ENCODE measurements at regions not wholly inside any gene's neighbourhood (a gene's known extent, or its start where the extent isn't known, plus 50 kb on each side); places are given as distances from the start of the nearest gene placed in this dataset.

DNA sequence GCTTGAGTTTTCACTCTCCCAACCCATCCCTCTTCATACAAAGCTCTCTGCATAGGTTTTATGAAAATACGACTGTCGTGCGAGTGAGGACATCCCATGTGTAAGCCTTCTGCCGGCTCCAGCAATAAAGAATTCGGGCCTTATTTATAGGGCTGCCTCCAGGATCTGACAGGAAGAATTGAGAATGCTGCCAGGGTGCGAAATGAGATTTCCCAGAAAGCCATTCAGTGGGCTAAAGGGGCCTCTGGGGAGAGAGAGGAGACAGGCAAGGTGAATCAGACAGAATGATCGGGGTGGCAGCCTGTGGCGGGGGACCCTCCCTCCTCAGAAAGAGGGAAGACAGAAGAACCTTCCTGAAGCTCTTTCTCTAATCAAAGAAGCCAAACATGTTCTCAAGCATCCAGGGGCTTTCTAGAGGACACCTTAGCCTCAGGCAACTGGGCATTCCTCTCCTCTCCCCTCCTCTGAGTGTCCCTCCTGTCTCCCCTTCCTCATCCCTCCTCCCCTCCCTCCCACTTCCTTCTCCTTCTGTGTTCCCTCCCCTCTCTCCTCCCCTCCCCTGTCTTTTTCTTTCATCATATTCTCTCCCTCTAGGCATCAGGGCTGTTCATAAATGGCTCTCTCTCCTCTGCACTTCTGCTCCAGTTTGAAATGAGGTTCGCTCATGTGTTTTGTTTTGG, 410.9 kb downstream of the TYW1 start:
- Histone ChIP-seq H3K4me1 (no peaks in the 10 kb centered on the region), H3K27ac (no peak overlapping the region), H3K4me3 (no peak overlapping the region), H3K27me3 (no peaks in the 10 kb centered on the region), H3K9me3 (peaks cover 0 to 14% (median 4%) of the 10 kb centered on the region in 4 donors), H3K36me3 (no peaks in the 10 kb centered on the region)
- no peak for TF ChIP-seq POLR2A (IDR thresholded peaks at IDR 0.05)
- no peak for TF ChIP-seq EP300 (IDR thresholded peaks at IDR 0.05)
- TF ChIP-seq POLR2AphosphoS5 (IDR thresholded peaks at IDR 0.05): no peak
- TF ChIP-seq, protein P1, sequence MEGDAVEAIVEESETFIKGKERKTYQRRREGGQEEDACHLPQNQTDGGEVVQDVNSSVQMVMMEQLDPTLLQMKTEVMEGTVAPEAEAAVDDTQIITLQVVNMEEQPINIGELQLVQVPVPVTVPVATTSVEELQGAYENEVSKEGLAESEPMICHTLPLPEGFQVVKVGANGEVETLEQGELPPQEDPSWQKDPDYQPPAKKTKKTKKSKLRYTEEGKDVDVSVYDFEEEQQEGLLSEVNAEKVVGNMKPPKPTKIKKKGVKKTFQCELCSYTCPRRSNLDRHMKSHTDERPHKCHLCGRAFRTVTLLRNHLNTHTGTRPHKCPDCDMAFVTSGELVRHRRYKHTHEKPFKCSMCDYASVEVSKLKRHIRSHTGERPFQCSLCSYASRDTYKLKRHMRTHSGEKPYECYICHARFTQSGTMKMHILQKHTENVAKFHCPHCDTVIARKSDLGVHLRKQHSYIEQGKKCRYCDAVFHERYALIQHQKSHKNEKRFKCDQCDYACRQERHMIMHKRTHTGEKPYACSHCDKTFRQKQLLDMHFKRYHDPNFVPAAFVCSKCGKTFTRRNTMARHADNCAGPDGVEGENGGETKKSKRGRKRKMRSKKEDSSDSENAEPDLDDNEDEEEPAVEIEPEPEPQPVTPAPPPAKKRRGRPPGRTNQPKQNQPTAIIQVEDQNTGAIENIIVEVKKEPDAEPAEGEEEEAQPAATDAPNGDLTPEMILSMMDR (IDR thresholded peaks at IDR 0.05): no peak
- WGBS, 5 donors: 76 to 86% (median 81%) methylated on average over 9 of the region's 9 CpGs
- no peak for DNase-seq
- intact Hi-C loops (cut with DNase I; ENCODE audit: low total_unique reads): no loop called here

DNA sequence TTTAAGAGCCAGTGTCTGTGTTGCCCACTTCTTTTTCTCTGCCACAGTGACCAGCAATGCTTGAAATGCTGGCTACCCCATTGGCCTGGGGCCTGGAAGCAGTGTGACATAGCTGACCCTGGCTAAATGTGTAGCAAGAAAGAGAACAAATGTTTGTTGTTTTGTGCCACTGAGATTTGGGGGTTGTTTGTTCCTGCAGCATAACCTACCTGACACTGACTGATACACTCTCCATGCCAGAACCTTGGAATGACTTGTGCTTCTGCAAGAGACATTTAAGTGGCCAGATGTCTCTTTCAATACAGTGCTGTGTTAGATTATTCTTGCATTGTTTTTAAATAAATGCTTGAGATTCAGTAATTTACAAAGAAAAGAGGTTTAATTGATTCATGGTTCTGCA, 411.5 kb downstream of the TYW1 start:
- no peak for DNase-seq
- intact Hi-C loops (cut with DNase I; ENCODE audit: low total_unique reads): no loop called here
- Histone ChIP-seq H3K4me1 (no peaks in the 10 kb centered on the region), H3K9me3 (peaks cover 0 to 9% (median 2%) of the 10 kb centered on the region in 4 donors), H3K4me3 (no peak overlapping the region), H3K36me3 (no peaks in the 10 kb centered on the region), H3K27me3 (no peaks in the 10 kb centered on the region), H3K27ac (no peak overlapping the region)
- TF ChIP-seq POLR2A (IDR thresholded peaks at IDR 0.05) (no peak), POLR2AphosphoS5 (IDR thresholded peaks at IDR 0.05) (no peak), EP300 (IDR thresholded peaks at IDR 0.05) (no peak)
- TF ChIP-seq, protein P1 (IDR thresholded peaks at IDR 0.05): no peak

DNA sequence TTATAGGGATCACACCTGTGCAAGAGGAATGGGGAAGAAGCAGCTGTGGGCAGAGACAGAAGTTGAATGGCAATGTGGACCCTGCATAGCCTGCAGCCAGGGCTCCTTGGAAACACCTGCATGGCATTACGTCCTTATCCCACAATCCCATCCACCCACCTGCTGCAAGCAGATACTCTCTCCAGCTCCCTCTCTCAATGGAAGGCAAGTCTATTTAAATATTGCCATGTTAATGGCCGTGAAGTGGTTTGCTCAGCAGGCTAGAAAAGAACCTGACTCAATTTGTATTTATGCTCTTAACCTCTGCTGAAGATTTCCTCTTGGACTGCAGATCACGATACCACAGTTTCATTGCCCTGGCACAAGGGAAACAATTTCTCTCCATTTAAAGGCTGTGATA, 417.0 kb downstream of the TYW1 start:
- DNase-seq: no peak
- Histone ChIP-seq H3K36me3 (no peaks in the 10 kb centered on the region), H3K4me3 (no peak overlapping the region), H3K4me1 (no peaks in the 10 kb centered on the region), H3K27ac (no peak overlapping the region), H3K27me3 (no peaks in the 10 kb centered on the region), H3K9me3 (peaks cover 0 to 31% (median 14%) of the 10 kb centered on the region in 4 donors)
- TF ChIP-seq, protein P1 (IDR thresholded peaks at IDR 0.05): no peak
- TF ChIP-seq EP300 (IDR thresholded peaks at IDR 0.05): no peak
- no peak for TF ChIP-seq POLR2AphosphoS5 (IDR thresholded peaks at IDR 0.05)
- TF ChIP-seq POLR2A (IDR thresholded peaks at IDR 0.05): no peak
- intact Hi-C loops (cut with DNase I; ENCODE audit: low total_unique reads): no loop called here
- 47 to 67% (median 56%) methylated on average over 3 of the region's 3 CpGs for WGBS, 5 donors

DNA sequence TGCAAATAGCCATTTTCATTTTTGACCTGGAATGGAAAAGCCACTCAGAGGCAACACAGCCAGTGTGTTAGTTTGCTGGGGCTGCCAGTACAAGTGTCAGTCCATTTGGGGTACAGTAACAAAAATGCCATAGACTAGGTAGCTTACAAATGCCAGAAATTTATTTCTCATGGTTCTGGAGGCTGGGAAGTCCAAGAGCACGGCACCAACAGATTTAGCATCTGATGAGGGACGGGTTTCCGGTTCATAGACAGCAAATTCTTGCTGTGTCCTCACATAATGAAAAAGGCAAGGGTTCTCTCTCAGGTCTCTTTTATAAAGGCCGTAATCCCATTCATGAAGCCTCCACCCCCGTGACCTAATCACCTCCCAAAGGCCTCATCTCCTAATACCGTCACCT, 418.2 kb downstream of the TYW1 start:
- no peak overlapping the region for H3K4me3 ChIP-seq
- no peak for TF ChIP-seq EP300 (IDR thresholded peaks at IDR 0.05)
- TF ChIP-seq, protein P1 (IDR thresholded peaks at IDR 0.05): no peak
- no peak for TF ChIP-seq POLR2AphosphoS5 (IDR thresholded peaks at IDR 0.05)
- TF ChIP-seq POLR2A (IDR thresholded peaks at IDR 0.05): no peak
- H3K9me3 ChIP-seq: peaks cover 0 to 31% (median 14%) of the 10 kb centered on the region in 4 donors
- H3K27me3 ChIP-seq: no peaks in the 10 kb centered on the region
- H3K27ac ChIP-seq: no peak overlapping the region
- H3K36me3 ChIP-seq: no peaks in the 10 kb centered on the region
- intact Hi-C loops (cut with DNase I; ENCODE audit: low total_unique reads): no loop called here
- H3K4me1 ChIP-seq: no peaks in the 10 kb centered on the region
- WGBS, 5 donors: 85 to 90% (median 89%) methylated on average over 6 of the region's 6 CpGs
- DNase-seq: no peak
